NCI-H446 treated with DMSO at 0.1 percent for 48 hours (cell line): ENCODE measurements at regions not wholly inside any gene's neighbourhood (a gene's known extent, or its start where the extent isn't known, plus 50 kb on each side); places are given as distances from the start of the nearest gene placed in this dataset.
"Not testable (repeated sequence)": the region's sequence is repeated elsewhere in the genome, so short reads cannot be mapped to it uniquely, and the experiment has no call there.

Experiments used
- DNase-seq: peaks from one replicate; lab custom pipeline; 2025; lab: John Stamatoyannopoulos, UW

GRCh38 chr17:33564146-33564545, 271.1 kb upstream of the ASIC2 start:
- no peak for DNase-seq

DNA sequence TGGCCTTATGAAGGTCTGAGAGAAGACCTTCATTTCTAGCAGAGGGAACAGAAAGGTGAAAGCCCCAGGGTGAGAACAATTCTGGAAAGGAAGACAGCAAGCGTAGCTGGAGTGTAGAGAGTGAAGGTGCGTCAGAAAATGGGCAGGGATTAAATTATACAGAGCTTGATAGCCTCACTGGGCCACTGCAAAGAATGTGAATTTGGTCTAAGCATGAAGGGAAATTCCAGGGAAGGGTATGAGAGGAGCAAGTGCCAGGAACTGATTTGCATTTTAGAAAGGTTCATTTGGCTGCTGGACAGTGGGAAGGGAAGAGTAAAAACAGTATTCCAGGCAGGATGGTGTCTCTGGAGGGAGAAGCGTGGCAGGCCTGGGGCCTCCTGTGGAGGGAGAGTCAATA, 274.1 kb upstream of the ASIC2 start:
- no peak for DNase-seq

DNA sequence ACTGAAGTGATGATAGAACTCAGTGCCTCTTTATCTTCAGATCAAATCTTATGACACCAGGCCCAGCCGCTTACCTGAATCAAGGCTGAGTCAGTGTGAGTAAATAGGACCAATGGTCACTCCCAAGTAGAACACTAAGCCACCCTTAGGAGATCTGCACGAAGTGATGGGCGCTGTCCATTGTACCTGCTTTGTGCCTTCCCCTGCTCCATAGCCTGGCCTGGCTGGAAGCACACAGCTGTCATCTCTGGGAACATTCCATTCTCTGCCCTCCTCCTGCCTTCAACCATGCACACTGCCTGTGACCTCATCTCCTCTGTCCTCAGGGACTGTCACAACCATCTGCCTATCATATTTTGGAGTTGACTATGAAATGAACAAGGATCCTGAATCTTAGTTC, 279.5 kb upstream of the ASIC2 start:
- DNase-seq, result no peak

- no peak for DNase-seq
These were observed 281.9 kb upstream of the ASIC2 start for GRCh38 chr17:33574942-33575445.

DNA sequence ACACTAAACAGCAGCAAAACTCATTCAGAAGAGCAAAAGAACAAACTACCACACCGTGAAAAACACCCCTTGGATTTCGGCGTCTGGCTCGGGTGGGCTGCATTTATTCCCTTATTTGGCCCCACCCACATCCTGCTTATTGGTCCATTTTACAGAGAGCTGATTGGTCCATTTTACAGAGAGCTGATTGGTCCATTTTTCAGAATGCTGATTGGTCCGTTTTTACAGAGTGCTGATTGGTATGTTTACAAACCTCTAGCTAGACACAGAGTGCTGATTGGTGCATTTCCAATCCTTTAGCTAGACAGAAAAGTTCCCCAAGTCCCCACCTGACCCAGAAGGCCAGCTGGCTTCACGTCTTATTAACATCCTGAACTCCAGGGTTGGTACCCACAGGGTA, 286.6 kb upstream of the ASIC2 start:
- not testable (repeated sequence) for DNase-seq

DNA sequence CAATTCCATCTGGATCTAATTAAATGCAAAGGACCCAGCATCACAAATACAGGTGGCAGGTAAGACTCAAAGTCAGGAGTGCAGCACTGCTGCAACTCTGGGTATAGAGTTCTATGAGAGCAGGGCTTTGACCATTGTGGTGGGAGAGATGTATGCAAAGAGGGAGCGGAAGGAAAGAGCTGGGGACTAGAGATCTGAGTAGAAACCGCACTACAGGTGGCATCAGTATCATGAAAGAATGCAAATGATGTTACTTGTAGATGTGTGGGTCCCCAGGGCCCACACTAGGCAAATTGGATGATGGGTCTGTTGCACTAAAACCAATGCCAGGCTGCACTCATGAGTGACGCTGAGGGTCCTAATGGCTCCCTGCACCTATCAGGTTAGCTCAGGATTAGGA, 287.1 kb upstream of the ASIC2 start:
- no peak for DNase-seq

DNA sequence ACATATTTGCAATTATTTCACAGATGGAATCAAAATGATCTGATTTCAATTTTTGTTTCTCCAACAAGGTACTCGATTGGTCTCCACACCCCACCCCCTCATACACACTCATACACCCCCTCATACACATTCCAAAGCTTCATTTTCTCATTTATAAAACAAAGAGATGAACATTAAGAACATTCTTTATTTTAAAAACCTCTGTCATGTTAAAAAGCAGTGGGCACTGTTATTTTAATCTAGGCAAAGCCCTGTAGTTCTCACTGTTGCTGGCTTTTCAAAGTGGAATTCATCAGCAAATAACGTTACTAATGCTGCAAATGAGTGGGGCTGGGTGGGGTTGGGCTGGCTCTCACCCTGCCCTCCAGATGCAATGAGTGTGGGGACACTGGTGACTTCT, 289.6 kb upstream of the ASIC2 start:
- no peak for DNase-seq

DNA sequence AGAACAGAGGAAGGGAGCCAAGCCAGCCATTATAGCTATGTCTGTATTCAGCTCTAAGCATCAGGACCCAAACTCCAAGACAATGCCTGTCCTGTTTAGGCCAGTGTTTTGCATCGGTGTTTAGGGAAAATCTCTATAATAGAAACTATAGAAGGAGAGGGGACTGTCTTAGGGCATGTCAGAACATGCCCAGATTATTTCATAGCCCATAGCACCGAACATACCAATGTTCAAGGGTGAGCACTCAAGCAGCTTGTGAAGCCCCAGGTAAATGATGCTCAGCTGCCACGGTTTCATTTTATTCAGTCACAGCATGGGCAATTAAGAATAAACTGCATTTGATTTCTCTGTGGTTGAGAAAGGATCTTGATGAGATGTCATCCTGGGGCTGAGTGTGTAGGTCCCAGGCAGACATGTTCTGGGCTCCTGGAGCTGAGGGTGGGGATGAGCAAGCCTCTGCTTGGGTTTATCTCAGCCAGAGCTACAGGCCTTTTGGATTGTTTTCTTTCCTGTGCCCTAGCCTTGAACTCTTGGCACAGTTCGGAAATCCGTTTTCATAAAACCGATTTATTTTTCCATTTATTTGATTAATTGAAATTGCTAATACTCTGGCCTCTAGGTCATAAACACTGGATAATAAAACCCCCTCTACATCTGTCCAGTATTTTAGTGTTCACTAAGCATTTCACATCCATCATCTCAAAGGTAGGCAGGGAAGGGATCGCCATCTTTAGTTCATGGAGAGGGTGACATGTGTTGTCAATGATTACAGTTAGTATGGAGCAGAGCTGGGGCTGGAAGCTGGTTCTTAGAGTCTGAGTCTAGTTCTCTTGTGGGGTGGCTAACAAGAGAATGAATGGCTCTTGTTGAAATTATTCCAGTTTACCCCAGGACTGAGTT, 290.7 kb upstream of the ASIC2 start:
- no peak for DNase-seq

GRCh38 chr17:33593991-33594390, 300.9 kb upstream of the ASIC2 start:
- no peak for DNase-seq

DNA sequence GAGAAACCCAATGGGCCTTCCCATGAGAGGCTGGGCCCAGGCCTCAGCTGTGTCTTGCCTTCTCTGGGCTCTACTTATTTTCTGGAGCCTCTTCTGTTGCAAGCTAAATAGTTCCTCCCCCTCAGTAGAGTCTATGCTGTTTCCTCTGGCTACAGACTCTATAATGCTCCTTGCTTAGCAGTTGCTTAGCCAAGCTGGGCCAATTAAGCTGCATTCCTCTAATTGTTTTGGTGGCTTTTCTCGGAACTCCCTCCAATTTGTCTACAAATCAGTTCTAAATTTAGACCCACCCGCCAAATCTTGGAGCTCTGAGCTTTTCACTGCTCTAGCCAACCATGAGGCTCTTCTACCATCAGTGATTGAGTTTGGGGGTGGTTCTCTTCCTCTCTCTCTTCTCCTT, 302.7 kb upstream of the ASIC2 start:
- DNase-seq, result no peak

GRCh38 chr17:33596899-33597298, 303.8 kb upstream of the ASIC2 start:
- no peak for DNase-seq

DNA sequence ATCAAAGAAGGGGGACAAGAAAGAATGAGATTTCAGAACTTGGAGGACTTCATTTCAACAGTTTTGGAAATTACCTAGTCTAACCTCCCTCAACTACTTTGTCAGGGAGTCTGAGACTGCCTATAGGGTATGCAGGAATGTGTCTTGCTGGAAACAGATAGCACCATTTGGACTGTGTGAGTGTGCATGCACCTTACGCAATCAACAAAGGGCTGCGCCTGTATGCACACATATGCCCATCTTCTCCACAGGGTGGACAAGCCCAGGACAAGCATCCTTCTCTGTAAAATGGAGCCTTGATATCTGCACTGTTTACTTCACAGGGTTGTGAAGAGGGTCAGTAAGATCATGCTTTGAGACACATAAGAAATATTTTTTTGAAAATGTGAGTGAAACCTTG, 305.7 kb upstream of the ASIC2 start:
- no peak for DNase-seq

DNA sequence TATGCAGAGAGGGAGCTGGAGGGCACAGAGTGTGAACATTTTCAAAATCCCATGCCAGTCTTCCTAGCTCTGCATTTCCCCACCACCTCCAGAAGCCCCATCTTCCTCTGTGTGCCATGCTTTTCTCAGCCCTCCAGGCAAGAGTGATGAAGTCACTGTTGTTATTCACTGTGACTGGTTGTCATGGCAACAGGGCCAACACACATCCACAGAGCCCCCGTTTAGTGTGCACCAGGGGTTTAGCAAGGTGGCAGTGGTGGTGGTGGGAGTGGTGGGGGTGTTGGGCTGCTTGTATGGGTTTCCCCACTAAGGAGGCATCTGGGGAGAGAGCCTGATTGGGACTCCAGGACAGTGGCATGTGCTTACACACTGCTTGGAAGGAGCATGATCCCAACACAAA, 309.9 kb upstream of the ASIC2 start:
- no peak for DNase-seq

DNA sequence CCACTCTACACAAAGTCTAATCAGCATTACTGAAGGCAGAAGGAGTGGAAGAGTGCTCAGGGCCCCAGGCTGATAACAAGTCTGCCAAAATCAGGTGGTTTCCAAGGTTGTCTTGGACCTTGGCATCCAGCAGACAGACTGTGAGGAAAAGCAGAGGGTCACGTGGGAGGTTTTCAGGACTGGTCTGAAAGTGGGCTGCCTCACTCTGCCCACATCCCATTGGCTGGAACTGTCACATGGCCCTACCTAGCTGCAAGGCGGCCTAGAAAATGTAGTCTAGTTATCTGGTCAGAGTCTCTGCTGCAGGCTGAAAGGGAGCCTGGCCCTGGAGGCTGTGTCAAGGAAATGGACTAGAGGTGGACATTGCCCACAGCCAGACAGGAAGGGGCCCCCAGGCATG, 310.7 kb upstream of the ASIC2 start:
- DNase-seq, result no peak

DNA sequence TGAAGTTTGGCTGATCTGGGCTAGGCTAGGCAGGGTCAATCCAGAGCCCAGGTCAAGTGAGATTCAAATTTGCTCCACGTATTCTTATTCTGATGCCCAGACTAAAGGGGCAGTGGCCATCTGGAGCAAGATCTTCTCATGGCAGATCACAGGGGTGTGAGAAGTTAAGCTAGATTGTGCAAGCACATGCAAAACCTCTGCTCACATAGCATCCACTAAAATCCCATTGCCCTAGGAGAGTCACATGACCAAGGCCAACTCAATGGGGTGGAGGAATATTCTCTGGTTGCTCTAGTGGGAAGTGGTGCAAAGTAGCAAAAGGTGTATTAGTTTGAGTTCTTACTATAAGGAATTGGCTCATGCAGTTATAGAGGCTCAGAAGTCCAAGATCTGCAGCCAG, 318.4 kb upstream of the ASIC2 start:
- no peak for DNase-seq

DNA sequence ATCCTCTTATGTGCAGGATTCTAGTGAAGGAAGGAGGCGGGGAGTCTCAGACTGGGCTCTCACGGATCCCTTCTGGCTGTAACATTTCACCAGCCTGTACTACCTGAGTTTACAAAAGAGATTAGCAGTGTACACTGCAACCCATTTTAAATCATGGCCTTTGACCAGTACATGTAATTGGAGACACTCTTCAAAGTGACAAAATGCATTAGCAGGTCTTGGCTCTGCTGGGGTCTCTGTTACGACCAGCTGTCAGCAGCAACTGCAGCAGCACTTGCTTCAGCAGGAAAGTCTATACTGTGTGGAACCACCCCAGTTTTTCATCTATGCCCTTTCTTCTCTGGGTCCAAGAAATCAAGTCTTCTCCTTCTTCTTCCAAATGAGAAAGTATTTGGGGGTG, 322.8 kb upstream of the ASIC2 start:
- DNase-seq, result no peak

DNA sequence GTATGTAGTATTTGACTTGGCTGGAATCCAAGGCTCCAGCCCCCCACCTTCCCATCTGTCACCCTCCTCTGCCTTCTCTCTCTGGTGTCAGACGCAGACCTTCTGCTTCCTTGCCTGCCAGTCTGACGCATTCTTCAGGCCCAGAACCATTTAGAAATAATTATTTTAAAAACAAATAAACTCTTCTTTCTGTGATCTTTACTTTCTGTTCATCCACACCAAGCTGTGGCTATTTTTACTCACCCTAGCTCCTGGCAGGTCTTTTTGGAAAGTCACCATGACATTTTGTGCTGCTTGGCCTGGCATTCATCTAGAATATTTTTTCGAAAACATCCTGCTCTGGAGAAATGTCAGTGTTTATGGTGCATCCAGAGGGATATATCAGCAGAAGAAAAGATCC, 330.7 kb upstream of the ASIC2 start:
- DNase-seq, result no peak

DNA sequence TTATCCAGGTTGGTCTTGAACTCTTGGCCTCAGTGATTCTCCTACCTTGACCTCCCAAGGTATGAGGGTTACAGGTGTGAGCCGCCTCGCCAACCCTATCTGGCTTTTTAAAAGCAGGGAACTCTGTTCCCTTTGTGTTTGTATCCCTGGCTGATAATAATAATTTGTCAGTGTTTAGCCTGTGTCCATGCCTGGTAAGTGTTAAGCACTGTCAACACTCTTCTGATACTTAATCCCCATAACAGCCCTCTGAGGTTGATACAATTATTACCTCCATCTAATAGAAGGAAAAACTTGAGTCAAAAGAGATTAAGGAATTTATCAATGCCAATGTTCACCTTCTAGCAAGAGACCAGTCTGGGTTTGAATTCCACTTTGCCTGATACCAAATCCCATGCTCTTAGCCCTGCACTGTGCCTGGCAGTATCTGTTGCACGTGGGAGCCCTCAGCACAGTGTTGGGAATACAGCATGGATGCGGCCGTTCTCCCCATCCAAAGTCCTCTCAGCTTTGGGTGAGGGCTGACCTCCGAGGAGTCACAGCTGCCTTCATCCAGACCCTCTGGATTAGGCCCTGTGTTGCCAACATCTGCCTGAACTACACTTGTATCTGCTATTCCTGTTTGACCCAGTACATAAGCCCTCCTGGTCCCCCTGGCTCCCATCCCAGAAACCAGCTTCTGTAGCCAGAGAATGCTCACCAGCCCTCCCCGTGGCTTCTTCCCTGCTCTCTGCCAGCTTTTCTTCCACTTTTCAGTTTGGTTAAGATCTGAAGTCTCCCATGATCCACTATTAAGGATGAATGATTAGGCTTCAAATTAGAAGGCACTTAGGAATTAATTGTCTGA, 335.6 kb upstream of the ASIC2 start:
- no peak for DNase-seq

- DNase-seq, result no peak
These were observed 340.4 kb upstream of the ASIC2 start for GRCh38 chr17:33633446-33633845.

- DNase-seq, result no peak
These were observed 344.4 kb upstream of the ASIC2 start for GRCh38 chr17:33637534-33637933.

- no peak for DNase-seq
These were observed 346.2 kb upstream of the ASIC2 start for GRCh38 chr17:33639103-33639880.

- DNase-seq, result no peak
These were observed 347.5 kb upstream of the ASIC2 start for GRCh38 chr17:33640629-33641028.
